GM08714 (cell line): ENCODE measurements at regions not wholly inside any gene's neighbourhood (a gene's known extent, or its start where the extent isn't known, plus 50 kb on each side); places are given as distances from the start of the nearest gene placed in this dataset.

Experiments
- H3K4me3 ChIP-seq: fragments of 200-500 bp; sonication (Bioruptor generic); 2 replicates; pipeline ENCODE4 v1.5.1; 2014; ENCODE audit warnings: mild to moderate bottlenecking, low read length, inconsistent platforms
- ZNF274 ChIP-seq: IDR thresholded peaks from 2 replicates; pipeline ENCODE4 v1.6.1; 2012; ENCODE audit warnings: mild to moderate bottlenecking, low read depth, low read length

DNA sequence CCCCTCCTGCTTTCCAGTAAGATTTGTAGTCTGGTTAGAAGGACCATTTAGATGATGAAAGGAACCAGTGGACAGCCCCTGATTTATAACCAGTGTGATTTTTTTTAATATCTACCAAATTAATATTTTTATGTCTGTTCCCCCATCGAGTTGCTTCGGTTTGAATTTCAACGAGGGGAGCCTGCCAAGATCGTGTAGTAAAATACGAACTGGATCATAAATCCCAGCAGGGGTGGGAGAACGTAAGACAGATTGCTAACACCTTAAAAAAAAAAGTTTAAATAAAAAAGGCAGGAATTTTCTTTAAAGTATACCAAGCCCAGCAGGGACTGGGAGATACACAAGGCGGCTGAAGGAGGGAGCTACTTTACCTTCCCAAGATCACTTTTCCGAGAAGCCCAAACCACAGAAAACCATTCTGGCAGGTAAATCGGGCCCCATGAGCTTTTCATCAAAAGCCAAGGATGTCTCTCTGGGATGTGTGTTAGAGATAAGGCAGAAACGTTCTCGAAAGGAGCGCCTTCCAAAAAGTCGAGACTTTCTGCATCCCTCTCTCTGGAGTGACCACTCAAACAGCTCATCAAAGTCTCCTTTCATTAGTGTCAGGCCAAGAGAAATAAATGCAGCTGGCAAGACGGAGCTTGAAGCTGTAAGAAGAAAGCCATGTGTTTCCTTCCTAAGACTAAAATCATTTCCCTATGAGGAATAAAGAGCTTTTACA is 270.5 kb upstream of the NFE2L3 start:
- no peak overlapping the region for H3K4me3 ChIP-seq
- TF ChIP-seq ZNF274, result no peak

DNA sequence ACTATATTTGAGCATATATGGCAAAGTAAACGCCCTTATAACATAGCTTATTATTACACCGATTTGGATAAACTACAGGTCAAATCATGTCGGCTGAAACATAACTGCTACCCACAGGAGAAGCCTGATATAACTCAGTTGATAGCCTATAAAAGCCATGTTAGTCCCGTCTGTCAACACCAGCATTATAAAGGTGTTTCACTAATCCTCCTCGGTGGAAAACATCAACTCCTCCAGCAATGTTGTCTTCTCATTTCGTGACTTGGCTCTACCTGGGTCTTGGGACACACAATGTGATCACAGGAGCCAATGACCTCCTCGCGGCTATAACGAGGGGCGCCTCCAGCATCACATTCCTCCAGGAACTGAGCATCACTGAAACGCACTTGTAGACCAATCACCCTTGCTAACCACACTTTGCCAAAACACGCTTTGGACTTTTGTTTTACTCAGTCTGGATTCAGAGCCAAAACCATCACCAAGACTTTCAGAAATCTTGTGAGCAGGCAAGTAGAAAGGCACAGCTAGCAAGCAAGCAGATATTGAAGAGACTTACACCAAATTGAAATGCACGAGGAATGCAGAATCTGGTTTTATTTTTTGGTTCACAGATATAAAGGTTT is 269.7 kb upstream of the NFE2L3 start:
- no peak overlapping the region for H3K4me3 ChIP-seq
- TF ChIP-seq ZNF274, result no peak

DNA sequence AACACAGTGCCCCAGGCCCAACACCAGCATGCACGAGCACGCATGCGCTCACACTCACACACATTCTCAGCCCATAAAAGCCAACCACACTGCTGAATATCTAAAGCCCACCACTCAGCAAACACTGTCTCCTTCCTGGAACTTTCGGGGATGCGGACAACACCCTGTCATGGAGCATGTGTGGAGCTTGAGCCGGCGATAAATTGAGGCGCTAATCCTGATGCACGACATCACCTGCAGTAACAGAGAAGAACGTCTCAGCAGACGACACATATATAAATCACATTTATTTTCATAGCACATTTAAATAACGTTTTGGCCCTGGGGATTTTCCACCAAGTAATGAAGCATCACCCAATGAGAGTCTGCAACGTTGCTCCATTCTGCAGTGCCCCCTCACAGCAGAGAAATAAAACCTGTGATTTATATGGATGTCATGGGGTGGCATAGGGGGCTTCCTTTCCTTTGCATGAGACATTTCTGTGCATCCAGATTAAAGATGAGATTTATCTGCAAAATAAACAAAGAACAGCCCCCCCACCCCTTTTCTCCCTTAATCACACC is 267.7 kb upstream of the NFE2L3 start:
- no peak overlapping the region for H3K4me3 ChIP-seq
- no peak for TF ChIP-seq ZNF274

DNA sequence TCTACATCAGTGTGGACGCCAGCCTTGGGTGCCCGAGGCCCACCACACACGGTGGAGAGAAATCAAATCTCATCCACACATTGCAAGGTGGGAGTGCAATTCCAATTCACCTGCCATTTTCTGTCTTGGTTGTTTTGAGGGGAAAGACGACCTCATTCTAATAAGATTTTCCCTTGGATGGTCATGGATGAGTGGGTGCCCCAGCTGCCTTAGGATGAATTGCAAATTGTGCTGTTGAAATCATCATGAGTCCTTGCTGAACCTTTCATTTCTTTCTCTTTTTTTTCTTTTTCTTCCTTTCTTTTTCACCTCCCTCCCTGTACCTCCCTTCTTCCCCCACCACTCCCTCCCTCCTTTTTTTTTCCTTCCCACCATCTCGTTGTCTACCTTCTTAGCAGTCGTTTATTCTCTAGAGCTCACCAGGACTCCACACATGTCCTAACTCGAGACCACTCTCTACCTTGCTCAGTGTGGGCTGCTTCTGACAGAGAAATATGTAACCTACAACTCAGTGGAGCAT is 266.9 kb upstream of the NFE2L3 start:
- no peak for TF ChIP-seq ZNF274
- no peak overlapping the region for H3K4me3 ChIP-seq

DNA sequence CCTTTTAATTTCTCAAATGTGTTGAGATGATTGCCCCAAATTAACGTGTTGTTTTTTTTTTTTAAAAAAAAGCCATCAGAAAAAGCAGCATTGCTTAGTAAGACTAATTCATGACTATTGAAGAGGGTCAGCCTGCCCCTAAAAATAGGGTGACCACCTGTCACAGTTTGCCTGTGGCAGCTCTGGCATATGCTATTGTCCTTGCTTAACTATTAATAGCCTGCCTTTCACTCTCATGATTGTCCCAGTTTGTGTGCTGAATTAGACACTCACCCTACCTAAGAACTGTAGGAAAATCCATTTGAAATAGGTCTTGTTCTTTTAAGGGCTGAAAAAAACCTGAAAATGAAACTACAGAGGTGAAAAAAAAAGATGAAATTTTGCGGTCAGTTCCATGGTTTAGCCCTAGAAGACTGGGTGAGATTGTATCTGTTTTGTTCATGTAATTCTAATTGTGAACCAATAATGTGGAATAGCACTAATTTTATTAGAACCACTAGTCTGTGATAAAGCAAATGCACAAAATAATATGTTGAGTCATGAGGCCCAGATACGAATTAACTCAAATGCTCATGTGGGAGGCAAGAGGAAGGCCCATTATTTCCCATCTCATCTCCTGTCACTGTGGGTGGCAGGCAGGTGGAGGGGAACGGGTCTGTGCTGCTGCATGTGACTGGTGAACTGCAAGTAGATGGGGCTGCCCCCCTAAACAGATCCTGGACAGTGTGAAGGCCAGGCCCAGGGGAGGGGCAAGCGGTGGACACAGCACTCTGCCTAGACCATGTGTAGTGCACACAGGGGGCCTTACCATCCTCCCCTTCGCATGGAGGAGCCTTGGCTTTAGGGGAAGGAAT is 265.4 kb upstream of the NFE2L3 start:
- H3K4me3 ChIP-seq, result no peak overlapping the region
- TF ChIP-seq ZNF274, result no peak

DNA sequence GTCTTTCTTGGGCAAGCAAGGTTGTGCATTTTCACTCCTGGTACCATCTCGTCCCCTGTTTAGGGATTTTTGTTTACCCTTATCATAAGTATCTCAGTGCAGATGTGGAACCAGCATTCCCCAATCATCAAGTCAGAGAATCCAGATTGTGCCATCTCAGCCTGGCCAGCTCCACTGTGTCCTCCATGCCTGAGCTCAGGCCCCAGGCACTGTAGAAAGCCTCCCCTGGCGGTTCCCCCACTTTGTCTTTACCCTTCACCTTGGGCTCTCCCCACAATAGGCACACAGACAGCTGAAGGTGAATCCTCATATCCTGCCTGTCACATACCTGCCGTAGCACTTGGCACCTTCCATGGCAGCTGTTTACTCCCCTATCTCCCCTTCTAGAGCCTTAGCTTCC is 264.7 kb upstream of the NFE2L3 start:
- H3K4me3 ChIP-seq, result no peak overlapping the region
- TF ChIP-seq ZNF274, result no peak

DNA sequence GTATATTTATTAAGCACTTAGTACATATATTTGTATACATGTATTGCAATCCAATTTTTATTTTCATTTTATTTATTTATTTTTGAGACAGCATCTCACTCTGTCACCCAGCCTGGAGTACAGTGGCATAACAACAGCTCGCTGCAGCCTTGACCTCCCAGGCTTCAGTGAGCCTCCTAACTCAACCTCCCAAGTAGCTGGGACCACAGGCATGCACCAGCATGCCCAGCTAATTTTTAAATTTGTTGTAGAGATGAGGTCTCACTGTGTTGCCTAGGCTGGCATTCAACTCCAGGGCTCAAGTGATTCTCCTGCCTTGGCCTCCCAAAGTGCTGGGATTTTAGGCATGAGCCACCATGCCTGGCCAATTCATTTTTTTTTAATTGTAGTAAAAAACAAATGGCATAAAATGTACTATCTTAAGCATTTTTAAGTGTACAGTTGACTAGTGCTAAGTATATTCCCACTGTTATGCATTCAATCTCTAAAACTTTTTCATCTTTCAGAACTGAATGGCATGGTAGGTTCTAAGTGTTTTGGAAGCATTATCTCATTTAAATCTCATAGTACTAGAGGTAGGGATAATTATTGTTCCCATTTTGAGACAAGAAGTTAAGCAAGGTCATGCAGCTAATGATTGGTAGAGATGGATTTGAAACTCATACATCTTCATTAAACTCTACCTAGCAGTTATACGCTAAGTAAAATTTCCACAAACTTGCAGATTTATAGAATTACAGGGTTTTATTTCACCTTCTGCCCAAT is 264.0 kb upstream of the NFE2L3 start:
- no peak overlapping the region for H3K4me3 ChIP-seq
- TF ChIP-seq ZNF274, result no peak

DNA sequence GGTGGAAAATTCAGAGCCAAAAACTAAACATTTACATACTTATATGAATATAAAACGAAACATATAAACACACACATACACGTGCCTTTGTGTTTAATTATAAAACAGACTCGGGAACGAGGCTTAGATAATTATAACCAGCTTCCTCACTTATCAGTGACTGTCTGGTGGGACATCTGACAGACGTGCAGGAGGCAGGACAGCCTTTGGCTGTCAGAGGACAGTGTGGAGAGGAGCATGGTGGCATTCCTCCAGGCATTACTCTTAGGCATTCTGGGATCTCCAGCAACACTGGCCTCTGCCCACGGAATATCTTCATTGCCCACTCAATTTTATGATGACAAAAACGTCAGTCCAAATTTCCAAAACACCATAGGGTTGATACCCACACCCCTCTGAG is 262.2 kb upstream of the NFE2L3 start:
- H3K4me3 ChIP-seq, result no peak overlapping the region

DNA sequence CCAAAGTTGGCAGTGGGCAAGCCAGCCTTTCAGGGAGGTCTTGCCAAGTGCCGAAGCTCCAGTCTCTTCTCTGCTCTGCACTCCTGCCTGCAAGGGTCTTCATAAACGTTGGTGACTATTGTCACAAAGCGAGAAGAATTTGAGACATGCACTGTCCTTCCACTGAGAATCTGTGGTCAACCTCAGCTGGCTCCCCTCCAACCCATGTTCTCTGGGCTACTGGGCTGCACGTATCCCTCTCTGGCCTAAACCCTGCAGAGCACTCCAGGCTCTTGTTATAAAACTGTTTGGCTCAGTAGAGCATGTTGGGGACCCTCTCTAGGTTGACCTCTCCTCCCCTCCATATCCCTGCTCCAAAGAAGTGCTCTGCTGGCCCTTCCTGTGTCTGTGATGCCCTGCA is 260.4 kb upstream of the NFE2L3 start:
- no peak overlapping the region for H3K4me3 ChIP-seq
- no peak for TF ChIP-seq ZNF274

More for the DNA sequence above, 262.2 kb upstream of the NFE2L3 start:
- TF ChIP-seq ZNF274, result no peak

DNA sequence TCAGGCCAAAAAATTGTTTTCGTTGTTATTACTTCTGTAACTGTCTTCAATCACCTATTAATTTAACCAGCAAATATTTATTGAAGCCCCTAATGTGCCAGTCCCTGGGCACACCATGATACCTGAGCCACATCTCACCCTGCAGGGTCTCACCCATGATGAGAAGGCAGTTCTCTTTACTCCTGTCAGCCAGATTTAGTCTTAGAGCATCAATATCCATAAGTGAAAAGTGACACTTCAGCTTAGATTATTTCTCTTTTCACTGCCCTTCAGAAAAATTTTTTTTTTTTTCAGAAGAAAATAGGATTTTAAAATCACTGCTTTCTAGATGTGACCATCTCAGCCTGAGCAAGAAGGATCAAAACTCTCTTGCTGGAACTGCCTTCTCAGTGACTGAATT is 258.6 kb upstream of the NFE2L3 start:
- H3K4me3 ChIP-seq, result no peak overlapping the region
- no peak for TF ChIP-seq ZNF274

DNA sequence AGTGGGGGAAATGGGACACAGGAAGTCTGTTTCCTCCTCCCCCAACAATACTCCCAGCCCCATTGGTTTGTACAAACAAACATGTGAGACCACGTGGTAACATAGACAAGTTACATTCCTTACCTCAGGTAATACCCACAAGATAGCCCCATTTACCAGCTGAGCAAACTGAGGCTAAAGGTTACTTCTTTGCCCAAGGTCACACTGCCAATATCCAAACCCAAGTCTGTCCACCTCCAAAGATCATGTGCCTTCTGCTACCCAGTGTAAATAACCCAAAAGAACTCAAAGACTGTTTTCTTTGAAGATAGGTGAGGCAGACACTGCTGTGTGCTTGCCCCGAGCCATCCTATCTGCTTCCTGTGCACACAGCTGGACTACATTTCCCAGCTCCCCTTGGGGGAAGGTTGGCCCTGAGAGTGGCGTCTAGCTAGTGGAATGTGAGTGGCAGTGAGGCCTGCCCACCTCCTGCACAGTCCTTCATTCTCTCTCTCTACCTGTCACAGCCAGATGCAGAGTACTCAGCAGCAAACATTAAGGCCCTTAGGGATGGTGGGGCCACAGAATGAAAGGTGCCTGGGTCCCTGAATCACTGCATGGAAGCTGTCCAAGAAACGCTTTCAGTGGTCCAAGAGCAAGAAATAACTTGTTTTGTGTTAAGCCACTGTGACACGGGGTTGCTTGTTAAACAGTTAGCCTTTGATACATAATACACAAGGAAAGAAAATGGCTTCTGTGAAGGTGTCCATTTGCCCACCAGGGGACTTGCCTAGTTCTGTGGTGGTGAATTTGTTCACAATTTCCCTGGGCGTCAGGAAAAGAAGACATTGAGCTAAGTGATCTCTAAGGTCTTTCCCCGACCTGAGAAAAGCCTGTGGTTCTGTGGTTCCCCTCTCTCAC is 257.7 kb upstream of the NFE2L3 start:
- H3K4me3 ChIP-seq, result peak overlapping the region; percentile 19; the same call in 1 of the 2 replicates
- TF ChIP-seq ZNF274, result no peak

DNA sequence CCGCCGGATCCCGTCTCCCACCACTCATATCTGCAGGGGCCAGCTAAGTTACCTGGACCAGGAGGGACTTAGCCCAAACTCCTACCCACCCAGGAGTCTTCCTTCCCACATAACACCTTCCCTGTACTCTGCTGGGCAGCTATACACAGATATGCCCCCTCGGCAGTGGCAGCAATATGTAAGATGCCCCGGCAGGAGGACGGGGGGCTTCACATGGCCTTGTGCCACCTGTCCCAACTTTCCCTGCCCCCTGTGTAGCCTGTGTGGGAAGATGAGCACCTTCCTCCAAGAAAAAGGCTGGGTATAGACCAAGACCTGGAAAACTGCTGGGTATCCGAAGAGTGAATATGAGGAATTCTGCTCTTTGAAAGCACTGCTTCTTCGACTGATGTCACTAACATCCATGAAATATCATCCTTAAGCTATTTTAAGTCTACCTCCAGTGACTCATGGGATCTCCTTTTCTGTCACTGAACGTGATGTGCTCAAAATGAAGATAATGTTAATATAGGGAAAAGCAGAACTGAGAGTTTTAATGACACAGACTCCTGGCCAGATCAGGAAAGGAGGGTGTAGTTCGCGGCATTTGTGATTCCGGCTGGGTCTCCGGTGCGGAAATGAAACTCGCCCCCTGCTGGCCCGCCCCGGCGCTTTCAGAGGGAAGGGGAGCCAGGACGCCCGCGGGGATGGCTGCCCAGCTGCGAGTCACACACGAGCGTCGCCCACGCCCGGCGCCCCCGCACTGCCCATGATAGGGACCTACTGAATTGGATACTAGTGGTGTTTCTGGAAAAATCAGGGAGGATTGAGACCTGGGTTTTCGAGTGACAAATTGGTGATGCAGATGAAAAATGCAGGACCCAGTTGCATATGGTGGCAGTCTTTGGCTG is 256.9 kb upstream of the NFE2L3 start:
- TF ChIP-seq ZNF274, result no peak
- H3K4me3 ChIP-seq, result peak overlapping the region; percentile 19; the same call in 1 of the 2 replicates
